Hematopoietic multipotent progenitor cell treated with erythropoietin and hydrocortisone succinate and interleukin-3 and kit ligand, for 4 days (in vitro differentiated cells): ENCODE measurements at regions not wholly inside any gene's neighbourhood (a gene's known extent, or its start where the extent isn't known, plus 50 kb on each side); places are given as distances from the start of the nearest gene placed in this dataset.

Source experiments
- DNase-seq: peaks from one replicate; pipeline ENCODE4 v3.0.0-alpha.2; 2015

DNA sequence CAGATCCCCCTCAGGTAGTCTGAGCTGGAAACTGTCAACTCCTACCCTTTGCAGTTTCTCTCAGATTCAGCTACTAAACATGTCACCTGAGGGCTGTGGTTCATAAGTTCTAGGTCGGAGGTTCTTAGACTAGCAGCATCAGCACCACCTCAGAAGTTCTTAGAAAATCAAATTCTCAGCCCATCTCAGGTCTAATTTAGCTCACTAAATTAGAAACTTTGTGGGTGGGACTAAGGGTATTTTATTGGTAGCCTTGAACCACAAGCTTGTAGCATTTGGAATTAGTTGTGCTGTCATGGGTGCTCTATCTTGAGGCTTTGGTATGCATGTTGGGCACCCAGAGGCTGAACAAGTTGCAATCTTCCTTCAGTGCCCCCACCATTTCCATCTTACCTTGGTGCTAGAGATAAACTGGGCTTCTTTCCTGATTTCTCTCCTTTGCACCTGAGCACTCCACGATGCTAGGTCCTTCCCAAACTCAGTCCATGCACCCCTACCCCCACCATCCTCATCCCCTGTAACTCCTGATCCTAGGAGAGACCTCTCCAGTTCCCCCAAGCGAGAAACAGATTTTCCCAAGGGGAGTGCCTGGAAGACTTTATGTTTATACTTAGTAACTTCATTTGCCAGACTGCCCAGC is 54.2 kb downstream of the S1PR1 start:
- DNase-seq: no peak

DNA sequence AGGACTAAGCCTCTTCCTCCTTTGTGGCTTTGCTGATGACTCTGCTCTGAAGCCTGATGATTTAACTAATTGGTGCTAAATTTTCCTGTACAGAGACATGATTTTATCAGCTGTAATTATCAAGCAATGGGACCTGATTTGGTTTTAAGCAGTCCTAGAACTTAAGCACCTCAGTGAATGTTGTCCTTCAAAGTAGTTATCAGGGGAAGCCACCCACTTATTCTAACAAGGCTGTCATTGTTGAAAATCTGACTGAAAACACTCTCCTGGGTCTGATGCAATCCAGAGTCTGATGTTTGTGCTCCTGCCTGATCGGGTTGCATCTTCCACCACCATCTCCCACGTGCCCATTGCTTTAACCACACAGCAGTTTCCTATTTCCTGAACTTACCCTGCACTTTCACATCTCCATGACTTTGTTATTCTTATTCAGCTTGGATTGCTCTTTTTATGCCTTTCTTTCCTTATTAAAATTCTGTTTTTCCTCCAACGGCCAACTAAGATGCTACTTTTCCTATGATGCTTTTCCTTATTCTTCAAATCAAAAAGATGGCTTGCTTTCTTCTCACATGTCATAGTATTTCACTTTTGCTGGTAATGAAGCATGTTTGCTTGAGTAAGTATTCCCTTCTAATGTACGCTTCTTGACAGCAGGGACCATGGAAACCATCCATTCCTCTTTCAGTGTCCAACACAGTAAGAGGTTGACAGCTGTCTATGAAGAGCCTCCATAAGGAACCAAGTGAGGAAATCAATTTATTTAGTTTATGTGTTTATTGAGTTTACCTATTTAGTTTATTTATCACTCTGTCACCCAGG is 55.0 kb downstream of the S1PR1 start:
- DNase-seq: peak; percentile 87

DNA sequence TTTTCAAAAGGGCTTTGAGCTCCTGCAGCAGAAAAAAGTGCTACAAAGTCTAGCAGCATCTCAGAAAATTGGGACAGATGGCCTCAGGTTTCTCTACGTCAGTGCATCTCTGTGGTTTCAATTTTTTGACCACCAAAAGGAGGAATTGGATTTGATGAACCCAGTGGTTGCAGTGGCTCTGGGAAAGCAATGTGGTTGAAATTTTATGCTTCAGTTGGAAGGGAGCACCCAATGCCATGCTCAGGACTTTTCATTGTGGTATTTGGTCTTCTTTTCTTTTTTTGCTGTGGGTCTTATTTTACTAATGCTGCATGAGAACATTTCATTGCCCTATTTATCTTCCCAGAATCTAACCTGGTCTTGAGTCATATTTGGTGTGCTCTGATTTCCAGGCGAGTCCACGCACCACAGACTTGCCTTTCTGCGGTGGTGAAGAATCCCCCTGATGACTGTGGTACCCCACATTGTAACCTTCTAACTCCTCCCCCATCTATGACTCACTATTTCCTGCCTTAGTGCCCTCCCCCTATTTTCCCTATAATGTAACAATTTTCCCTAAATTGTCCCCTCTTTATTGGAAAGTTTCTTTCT is 56.7 kb downstream of the S1PR1 start:
- peak; percentile 60 for DNase-seq

DNA sequence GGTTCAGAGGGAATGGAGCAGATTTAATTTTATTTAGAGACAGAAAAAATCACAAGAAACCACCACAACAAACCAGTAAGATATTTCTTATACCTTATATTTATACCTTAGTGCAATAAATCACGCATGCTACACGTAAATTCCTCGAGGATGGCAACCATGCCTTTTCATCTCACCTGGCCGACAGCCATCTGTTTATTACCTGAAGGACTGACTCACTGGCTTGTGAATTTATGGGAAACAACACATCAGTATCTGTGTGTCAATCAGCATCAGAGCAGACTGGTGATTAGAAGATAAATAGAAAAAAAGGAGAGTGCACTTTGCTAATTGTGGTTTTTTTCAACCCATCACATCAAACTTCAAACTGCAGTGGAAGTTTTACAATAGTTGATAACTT is 58.4 kb downstream of the S1PR1 start:
- DNase-seq: no peak

DNA sequence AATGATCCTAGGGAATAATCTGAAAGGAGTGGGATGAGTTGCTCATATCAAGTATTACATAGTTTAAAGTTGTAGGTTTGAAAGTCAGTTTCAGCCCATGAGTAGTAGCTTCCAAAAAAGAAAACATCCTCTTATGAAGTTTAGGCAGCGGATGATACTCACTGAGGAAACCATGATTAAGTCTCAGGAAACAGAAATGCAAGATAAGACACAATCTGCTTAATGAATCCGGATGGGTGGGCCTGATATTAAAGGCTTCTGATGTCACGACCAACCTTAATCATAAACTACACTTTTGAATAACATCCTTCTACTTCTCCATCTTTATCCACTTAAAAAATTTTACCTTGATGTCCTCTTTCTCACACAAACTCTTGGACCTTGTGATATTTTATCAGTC is 61.8 kb downstream of the S1PR1 start:
- peak; percentile 74 for DNase-seq

DNA sequence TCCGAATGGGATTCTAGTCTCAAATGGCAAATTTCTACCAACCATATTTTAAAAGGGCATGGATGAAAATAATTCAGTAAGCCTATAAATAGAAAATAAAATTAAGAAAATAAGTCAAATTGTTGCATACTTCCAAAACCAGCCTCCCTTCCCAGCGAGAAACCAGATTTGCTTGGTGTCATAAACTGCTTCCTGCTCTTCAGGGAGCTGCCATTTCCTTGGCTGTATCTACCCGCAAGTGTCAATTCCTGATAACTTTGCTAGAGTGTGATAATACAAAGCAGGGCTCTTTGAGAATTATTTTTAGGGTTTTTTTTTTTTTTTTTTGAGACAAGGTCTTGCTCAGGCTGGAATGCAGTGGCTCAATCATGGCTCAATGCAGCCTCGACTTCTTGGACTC is 62.3 kb downstream of the S1PR1 start:
- peak; percentile 61 for DNase-seq

DNA sequence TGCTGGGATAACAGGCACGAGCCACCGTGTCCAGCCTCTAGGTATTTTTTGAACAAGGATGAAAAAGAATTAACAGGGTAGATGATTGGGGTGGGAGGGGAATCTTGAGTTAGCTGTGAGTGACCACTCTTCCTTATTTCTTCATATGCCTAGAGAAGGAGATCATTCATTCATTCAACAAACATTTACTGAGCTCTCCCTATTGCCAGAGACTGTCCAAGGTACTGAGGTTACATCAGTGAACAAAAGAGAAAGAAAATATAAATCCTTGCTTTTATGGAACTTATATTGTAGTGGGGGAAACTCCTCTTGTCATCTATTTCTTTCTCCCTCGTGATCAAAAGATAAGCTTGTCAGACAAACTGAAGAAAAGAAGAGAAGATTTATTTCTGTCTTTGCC is 62.9 kb downstream of the S1PR1 start:
- DNase-seq: no peak

DNA sequence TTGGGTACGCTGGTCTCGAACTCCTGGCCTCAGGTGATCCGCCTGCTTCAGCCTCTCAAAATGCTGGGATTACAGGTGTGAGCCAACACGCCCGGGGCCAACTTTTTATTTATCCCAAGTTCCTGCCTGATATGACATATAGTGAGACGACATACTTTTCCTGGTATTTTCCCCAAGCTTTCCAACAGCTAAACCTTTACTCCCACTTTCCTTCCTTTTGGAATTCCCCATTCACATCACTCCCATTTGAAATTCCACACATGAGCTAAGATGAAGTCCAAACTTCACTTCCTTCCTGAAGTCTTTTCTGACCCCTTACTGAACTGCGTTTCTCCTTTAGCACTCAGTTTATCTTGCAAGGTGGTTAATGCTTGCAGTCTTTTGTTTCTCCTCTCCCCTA is 64.1 kb downstream of the S1PR1 start:
- no peak for DNase-seq

DNA sequence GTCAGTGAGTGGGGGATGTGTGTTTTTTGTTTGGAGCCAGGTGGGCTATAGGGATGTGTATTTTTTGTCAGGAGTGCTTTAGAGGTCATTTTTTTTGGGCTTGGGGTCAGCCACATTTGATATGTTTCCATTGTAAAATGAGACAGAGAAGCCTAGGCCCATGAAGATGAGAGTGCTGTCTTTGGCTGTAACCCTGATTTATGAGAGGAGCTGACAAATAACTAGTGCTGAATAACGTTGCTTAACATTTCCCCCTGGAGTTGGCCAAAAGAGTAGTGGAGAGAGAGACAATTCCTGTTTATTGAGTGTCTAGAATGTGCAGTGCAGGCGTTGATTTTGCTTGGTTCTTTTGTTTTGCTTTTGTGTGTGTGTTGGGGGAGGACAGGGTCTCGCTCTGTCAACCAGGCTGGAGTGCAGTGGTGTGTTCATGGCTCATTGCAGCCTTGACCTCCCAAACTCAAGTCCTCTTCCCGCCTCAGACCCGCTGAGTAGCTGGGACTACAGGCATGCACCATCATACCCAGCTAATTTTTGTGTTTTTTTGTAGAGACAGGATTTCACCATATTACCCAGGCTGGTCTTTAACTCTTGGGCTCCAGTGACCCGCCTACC is 64.7 kb downstream of the S1PR1 start:
- no peak for DNase-seq

DNA sequence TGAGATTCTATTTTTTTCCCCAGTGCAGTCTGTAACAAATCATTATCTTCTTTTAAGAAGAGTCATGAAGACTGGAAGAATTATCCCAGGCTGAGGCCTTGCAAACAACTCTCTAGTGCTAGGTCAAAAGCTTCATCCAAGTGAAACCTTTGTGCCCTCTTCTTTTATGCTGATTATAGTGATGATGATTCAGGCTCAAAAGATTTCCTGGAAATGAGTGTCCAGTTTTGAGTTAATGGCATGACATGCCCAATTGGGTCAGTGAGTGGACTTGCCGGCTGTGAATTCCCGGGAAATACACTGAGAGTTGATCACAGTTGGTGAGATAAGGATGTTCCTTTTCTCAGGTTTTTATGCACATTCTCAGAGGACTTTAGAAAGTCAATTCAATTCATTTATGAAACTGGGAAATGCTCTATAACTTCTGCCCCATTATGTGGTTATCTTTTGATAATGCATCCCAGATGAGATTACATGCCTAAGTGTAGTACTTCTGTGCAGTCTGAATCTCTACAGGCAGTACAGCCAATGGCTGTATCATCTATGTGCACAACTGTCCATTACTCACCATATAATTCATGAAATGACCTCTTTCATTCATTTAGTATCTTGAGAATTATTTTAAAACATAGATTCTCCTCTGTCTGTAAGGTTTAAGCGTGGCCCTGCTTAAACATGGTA is 66.2 kb downstream of the S1PR1 start:
- no peak for DNase-seq

DNA sequence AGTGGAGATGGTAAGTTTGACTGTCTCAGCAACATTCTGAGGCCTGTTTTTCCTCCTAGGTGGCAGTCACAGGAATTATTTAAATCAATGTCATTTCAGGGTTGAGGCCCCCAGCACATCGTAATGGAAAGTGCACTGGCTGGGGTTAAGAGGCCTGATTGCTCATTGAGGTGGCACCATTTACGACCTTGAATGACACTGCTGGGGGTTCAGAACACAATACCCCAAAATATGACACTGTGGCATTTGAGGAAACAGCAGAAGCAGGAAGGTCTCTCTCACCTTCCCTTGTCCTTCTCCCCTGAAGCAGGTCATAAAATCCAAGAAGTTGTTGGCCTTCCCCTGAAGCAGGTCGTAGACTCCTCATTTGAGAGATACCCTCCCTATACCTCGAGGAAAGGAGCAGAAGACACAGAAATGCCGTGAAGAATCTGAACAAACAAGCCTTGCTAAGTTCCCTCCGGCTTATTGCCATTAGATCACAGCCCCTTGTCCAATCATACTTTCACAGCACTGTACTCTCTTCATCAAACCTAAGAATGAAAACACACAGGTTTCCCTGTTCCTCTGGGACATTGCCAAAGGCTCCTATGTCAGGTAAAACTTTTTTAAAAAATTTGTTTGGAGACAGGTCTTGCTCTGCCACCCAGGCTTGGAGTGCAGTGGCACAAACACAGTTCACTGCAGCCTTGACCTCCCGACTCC is 71.3 kb downstream of the S1PR1 start:
- no peak for DNase-seq

DNA sequence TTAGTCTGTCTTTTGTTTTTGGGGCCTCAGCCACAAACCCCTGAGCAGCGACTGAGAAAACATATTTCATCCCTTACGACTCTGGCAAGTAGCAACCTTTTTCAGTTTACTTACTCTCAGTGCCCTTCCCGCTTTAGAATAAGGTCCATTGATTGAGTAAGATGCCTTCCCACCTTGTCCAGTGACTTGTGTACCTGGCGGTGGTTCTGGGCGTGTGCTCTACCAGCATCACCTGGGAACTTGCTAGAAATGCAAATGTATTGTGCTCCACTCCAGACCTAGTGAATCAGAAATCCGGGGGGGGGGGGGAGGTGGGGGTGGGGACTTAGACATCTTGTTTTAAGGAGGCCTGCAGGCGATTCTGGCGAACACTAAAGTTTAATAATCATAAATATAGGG is 72.1 kb downstream of the S1PR1 start:
- no peak for DNase-seq

DNA sequence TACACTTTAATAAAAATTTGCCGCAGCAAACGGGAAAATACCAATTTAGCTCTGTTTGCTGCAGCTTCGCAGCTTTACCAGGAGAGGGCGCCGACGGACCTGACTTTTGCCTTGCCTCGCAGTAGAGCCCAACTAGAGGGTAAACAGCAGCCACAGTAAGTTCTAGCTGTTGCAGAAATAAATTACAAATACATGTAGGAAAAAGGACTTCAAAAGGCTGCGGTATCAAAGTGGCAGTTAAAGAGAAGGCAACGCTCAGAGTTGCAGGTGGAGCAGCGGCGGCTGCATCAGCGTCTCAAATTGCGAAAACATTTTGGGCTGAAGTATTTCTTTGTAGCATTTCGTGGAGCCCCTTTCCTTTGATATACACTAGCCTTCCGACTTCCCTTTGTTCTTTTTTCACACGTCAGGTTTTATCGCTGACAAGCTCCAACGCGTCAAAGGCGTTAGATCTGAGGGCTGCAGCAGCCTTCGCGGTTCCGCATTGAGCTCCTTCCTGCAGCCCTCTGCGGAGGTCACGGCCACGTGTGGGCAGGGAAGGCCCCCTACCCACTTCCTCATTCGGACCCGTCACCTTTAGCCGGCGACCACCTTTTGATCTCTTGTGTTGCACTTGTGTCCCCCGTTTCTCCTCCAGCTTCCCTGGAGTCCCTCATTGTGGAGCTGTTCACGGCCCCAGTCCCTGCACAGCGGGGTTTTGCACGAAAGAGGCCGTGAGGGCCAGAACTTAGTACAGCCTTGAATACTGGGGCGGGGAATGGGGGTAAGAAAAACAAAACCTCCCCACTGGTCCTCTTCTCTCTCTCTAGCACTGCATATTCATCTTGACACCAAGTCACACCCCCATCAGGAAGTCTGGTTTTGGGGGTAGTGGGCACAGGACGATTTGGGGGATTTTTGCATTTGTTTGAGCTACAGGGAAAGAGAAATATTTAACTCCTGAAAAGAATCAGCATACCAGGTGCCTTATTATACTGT is 72.8 kb downstream of the S1PR1 start:
- DNase-seq: peak; percentile 86

DNA sequence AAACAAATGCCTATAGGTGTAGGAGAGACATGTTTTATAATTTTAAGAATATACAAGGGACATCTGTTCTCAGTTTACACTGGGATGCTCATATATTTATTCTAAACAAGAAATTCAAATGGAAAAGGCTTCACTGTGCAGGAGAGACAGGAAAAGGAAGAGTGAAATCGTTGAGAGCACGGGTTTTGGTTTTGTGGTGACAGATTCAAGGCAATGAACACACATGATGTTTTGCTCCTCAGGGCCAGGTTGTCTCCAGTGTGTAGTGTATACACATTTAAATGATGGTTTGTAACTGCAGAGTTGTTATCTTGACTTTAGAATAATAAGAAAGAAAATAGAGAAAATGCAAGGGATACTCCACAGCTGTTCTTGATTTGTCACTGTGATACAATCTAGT is 73.7 kb downstream of the S1PR1 start:
- DNase-seq: peak; percentile 44

DNA sequence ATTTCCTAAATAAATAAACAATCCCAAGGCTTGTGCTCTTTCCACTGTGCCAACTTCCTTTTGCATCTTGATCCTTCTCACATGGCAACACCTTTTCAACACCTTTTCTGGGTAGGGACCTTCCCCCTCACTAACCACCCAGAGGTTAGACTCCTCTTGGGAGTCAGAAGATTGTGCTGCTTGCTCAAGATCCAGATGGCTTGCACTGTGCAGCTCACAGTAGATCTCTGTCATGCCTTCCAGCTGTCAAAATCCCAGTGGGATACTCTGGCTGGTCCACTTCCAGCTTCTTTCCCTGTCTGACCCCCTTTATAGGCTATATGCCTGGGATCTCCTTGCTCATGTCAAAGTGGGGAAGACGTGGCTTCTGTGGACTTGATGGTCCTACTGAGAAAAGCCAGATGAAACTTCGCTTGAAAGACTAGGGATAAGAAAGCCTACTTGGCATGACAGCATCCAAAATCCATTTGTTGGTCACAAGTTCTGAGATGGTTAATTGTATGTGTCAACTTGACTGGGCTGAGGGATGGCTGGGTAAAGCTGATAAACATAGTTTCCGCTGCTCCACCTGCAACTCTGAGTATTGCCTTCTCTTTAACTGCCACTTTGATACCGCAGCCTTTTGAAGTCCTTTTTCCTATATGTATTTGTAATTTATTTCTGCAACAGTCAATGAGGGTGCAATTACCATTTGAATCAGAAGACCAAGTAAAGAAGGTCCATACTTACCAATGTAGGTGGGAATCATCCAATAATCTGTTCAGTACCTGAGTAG is 74.5 kb downstream of the S1PR1 start:
- peak; percentile 68 for DNase-seq

DNA sequence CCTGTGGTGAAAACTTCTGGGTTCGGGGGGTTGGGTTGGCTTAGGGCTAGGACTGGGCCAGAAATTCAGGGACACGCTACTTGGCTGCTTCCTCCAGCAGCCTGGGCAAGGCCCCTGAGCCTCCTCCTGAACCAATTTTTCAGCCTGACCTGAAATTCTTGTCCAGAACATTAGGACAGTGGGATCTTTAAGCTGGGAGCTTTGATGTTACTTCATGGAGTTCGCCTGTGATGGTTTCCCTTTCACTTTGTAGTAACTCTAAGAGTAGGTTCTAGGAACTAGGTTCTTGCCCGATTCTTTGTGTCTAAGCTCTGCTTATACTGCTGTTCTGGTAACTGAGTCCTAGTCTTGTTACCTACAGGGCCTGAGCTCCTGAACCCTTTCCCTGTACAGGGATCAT is 75.3 kb downstream of the S1PR1 start:
- DNase-seq: no peak

DNA sequence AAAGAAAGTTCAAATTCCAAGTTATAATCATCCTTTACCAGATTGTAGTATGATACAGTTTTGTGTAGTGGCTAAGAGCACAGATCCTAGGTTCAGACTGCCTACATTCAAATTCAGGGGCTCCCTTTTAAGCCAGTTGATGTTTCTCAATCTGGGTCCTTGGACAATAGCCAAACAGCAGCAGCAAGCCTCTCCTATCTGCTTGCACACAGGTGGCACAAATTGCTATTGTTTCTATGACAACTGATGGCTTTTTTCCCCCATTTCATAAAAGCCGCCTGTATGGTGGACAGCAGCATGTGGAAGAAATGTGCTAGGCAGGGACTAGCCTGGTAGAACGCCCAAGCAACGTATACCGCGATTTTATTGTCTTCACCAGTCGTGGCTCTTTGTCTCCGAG is 76.5 kb downstream of the S1PR1 start:
- peak; percentile 22 for DNase-seq

DNA sequence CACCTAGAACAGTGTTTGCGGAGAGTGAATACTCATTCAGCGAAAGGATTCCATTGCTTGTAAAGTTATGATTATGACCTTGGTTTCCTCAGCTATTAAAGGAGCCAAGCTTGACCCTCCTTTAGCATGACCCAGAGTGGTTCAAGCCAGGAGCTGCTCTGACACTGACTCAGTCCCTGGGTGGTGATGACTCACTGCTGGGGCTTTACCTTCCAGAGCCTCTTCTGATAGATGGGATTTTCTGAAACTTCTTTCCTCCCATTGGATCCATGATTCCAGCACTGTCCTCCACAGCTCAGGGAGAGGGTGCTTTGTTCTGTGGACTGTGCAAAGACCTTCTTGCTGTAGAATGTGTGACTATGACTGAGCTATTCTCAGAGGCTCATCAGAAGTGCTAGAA is 77.4 kb downstream of the S1PR1 start:
- DNase-seq: no peak

DNA sequence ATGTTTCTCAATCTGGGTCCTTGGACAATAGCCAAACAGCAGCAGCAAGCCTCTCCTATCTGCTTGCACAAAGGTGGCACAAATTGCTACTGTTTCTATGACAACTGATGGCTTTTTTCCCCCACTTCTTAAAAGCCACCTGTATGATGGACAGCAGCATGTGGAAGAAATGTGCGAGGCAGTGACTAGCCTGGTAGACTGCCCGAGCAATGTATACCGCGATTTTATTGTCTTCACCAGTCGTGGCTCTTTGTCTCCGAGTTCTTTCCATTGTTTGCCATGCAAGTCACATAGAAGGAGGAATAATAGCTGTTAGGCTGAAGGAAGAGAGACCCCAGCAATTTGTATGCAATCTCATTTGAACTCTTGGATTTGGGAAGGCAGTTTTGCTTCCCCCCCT is 79.4 kb downstream of the S1PR1 start:
- DNase-seq: no peak

DNA sequence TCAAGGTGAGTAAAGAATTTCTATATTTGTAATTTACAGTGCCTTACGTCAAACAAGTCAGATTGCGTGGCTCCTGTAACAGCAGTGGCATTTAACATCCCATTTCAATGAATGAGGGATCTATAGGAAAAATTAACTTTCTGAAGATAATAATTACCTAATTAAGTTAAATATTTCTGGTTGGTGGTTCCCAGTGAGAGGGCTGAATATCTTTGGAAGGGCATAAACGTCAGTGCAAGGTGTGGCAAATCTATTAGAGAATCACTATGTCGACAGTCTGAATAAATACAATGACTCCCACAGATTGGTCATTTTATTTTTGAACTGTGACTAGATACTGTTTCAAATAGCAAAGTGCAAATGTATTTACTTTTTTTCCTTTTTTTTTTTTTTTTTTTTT is 80.0 kb downstream of the S1PR1 start:
- no peak for DNase-seq

DNA sequence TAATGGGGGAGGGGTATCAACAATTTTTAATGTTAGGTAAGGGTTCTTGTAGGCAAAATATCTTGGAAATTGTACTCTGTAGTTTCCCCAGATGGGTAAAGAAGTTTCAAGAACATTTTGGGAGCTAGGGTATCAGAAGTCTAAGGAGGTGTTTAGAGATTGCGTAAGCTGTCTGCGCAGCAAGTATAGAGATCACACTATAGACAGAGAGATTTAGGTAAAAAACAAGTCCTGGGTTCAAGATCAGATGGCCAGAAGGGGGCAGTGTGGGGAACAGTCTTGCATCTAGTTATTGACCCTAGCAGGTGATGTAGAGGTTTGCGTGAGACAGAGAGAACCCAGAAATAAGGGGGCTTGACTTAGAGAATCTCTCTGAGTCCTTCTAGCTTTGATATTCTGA is 80.8 kb downstream of the S1PR1 start:
- no peak for DNase-seq
